Tongue (tissue), 1 donor: ENCODE measurements at regions not wholly inside any gene's neighbourhood (a gene's known extent, or its start where the extent isn't known, plus 50 kb on each side); places are given as distances from the start of the nearest gene placed in this dataset.
A peak's percentile ranks its signal among the peaks of the same experiment; 100 is the strongest.
"Not testable (repeated sequence)": the region's sequence is repeated elsewhere in the genome, so short reads cannot be mapped to it uniquely, and the experiment has no call there.

ENCODE experiments used
- DNase-seq: peaks from one replicate; pipeline ENCODE4 v3.0.0-alpha.2; 2015

DNA sequence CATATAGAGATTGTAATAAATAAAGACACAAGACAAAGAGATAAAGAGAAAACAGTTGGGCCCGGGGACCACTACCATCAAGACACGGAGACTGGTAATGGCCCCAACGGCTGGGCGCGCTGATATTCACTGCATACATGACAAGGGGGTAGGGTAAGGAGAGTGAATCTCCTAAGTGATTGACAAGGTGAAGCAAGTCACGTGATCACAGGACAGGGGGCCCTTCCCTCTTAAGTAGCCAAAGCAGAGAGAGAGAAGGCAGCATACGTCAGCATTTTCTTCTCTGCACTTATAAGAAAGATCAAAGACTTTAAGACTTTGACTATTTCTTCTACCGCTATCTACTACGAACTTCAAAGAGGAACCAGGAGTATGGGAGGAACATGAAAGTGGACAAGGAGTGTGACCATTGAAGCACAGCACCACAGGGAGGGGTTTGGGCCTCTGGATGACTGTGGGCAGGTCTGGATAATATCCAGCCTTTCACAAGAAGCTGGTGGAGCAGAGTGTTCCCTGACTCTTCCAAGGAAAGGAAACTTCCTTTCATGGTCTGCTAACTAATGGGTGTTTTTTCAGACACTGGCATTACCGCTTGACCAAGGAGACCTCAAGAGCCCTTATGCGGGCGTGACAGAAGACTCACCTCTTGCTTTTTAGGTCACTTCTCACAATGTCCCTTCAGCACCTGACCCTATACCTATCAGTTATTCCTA, 75.6 kb downstream of the MRPL39 start:
- not testable (repeated sequence) for DNase-seq

DNA sequence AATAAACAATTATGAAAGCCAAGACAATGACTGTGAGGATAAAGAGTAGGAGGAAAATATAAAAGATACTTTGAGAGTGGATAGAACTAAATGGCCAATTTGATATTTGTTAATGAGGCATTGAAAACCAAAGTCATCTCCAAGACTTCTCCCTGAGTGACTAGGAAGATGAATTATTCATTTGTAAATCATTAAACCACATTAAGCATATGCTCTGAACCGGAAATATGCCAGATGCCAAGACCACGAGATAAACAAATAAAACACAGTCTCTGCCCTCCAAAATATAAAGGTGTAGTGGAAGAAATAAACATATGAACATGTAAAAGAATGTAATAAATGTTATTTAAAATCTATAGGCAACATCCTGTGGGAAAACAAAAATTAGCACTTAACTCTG, 78.8 kb downstream of the MRPL39 start:
- no peak for DNase-seq

DNA sequence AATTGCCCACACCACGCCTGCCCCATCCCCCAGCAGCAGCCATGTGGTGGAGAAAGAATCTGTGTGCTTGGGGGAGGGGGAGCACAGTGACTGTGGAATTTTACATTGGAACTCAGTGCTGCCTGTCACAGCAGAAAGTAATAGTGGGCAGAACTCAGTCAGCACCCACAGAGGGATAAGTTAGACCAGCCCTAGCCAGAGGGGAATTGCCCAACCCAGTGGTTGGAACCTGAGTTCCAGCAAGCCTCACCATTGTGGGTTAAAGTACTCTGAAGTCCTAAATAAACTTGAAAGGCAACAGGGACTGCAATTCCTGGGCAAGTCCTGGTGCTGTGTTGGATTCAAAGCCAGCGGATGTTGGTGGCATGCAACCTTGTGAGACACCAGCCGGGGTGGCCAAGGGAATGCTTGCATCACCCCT, 88.8 kb downstream of the MRPL39 start:
- DNase-seq: no peak

GRCh38 chr21:25515484-25516405, 91.5 kb downstream of the MRPL39 start:
- peak; percentile 6 for DNase-seq

- no peak for DNase-seq
These were observed 93.5 kb downstream of the MRPL39 start for GRCh38 chr21:25513810-25514209.

DNA sequence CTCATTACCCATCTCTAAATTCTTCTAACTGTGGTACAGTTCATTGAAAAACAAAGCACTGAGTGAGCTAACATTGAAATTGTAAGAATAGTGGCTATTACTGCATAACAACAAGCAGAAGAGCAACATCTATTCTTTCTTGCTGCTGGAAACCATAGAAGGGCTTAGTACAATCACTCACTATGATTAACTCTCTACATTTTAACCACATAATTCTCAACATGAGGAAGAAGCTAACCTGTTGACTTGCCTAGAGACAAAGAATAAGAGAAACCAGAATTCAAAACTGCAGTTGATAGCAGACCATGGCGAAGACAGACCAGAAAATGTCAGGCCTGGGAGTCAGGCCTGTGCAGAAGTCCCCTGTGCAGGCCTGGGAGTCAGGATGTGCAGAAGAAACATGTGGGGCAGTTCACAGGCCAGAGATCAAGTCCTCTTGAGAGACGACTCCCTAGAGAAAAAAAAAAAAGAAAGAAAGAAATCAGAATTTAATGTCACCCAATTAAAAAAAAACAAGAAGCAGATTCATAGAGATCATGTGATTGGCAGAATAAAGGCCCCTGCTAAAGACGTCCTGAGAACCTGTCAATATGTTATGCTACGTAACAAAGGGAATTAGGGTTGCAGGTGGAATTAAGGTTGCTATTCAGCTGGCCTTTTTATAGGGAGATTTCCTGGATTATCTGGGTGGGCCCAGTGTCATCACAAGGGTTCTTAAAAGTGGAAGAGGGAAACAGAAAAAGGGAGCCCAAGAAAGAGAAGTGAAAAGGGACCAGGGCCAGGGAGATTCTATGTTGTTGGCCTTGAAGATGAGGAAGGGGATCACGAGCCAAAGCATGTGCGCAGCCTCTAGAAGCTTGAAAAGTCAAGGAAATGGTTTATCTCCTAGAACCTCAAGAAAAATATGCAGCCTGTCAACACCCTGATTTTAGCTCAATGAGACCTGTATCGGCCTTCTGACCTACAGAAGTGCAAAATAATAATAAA, 94.9 kb downstream of the MRPL39 start:
- no peak for DNase-seq

GRCh38 chr21:25509862-25510261, 97.4 kb downstream of the MRPL39 start:
- no peak for DNase-seq

DNA sequence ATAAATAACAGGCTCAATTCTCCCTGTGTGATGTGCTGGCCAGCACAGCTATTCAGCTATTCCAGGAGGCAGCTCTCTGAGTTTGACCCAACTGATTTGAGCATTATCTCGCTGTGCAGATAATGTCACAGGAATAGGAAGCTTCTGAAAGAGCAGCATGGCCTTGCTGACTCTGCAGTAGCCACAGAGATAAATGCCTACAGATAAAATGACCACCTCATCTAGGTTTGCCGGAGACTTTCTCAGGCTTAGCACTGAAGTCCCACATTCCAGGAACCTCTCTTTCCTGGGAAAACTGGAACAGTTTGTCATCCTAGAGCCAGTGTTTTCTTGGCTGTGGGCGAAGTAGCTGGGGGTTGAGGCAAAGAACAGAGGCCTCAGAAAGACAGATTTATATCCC, 98.9 kb downstream of the MRPL39 start:
- DNase-seq: no peak

GRCh38 chr21:25507522-25507921, 99.8 kb downstream of the MRPL39 start:
- no peak for DNase-seq

DNA sequence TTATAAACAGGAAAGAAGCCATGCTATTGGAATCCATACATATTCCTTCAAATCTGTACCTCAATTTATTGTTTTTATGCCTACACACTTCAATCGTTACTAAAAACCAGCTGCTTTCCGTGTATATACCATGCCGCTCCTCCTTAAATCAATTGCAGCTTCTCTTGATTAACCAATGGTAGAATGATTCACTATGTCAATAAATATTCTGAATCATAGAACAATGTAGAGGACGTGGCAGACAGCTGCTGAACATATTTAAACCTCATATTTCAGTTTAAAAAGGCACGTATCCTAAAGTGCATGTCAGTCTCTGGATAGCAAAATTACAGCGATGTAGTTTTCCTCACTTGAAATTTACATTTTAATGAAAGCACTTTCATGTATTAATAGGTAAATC, 100.4 kb downstream of the MRPL39 start:
- no peak for DNase-seq

- no peak for DNase-seq
These were observed 101.0 kb downstream of the MRPL39 start for GRCh38 chr21:25506261-25506660.

DNA sequence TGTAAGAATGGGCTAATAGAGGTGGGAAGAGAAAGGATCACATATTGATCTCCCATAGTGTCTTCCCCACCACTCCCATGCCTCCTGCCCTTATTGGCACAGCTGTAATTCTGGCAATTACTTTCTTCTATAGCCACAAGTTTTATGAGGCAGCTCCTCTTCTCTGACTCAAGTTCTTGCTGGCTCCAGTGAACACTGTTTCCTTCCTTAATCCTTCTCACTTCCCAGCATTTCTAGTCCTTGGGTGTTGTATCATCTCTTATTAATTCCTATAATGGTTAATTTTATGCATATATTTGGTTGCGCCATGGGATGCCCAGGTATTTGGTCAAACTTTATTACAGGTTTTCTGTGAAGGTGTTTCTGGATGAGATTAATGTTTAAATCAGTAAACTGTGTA, 103.3 kb downstream of the MRPL39 start:
- no peak for DNase-seq

DNA sequence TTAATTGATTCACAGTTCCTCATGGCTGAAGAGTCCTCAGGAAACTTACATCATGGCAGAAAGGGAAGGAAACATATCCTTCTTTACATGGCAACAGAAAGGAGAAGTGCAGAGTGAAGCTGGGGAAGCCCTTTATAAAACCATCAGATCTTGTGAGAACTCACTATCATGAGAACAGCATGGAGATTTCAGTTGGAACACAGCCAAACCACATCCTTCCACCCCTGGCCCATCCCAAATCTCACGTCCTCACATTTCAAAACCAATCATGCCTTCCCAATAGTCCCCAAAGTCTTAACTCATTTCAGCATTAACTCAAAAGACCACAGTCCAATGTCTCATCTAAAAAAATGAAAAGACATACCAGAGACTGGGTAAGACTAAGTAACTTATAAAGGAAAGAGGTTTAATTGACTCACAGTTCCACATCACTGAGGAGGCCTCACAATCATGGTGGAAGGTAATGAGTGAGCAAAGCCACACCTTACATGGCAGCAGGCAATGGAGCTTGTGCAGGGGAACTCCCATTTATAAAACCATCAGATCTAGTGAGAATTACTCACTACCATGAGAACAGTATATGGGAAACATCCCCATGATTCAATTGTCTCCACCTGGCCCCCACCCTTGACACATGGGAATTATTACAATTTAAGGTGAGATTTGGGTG, 105.2 kb downstream of the MRPL39 start:
- DNase-seq: no peak

DNA sequence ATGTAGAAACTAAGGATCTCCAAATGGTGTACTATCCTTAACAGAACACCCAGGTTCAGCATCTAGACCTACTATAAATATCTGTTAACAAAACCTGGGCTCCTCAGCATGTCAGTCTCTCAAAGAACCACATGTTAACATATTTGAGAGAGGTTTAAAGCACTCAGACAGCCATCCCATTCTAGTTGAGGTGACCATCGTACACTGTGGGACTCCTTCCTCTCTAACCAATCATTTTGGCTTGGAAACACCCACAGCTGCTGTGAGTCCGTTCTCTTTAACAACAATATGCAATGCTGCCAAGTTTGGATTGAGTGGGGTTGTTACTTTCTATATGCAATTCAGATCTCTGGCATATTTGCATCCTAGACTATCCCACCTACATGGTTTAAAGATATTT, 105.8 kb downstream of the MRPL39 start:
- no peak for DNase-seq

DNA sequence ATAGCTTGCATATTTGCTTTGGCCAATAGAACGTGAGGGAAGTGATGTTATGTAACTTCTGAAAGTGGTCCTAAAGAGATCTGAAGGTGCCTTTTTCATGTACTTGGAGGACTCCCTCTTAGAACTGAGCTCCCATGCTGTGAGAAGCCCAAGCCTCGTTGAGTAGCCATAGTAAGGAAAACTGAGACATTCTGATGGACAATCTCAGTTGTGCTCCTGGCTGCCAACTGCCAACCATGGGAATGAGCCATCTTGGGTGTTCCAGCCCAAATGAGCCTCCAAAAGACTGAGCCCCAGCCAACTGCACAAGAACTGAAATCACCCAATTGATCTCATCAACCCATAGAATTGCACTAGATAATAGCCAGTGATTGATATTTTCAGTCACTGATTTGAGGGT, 106.7 kb downstream of the MRPL39 start:
- DNase-seq: no peak

- DNase-seq: no peak
These were observed 110.3 kb downstream of the MRPL39 start for GRCh38 chr21:25496825-25497482.

DNA sequence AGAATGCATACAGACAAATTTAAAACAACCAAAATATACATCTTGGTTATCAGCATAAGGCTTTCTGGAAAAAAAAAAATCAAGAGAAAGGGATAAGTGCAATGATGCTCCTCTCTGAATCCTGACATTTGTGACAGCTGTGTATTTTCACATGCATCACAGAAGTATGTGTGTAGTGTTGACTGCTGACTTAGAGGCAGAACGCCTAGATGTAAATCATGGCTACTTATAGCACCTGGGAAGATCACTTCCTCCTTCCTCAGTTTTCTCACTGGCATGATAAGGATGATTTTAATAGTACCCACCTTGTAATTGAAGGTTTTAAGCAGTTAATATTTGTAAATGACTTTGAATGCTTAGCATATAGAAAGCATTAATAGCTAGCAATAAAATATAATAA, 112.5 kb downstream of the MRPL39 start:
- DNase-seq: no peak

- DNase-seq: no peak
These were observed 113.6 kb downstream of the MRPL39 start for GRCh38 chr21:25493722-25494121.

DNA sequence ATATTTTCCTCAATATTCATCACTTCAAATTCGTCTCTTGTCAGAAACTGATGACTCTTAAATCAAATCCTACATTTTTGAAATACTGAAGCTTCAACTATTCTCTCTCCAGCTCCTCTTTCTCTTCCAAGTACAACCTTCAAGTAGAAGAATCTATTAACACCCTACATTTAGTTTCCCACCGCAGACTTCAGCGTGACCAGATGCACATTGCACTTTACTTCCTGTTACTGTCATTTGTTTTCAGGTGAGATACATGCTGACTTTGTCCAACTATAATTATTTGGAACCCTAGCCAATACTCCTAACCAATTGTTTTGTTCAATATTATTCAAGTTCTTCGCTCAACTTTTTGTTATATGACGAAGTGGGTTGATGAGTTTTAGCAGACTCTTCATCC, 116.0 kb downstream of the MRPL39 start:
- DNase-seq: no peak

DNA sequence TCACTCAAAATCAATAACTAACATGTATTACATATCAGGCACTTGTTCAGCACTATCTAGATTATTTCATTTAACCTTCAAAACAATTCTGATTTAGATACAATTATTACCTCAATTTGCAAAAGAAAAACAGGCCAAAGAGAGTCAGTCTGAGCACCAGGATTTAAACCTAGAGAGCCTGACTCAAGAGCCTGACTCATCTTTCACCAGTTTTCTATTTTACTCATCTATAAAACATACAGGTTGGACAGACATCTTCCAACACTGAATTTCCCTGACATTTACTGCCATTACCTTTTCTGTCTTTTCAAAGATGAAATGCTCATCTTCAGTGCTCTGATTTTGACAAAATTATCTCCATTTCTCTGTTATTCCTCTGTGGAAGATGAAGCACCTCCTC, 116.5 kb downstream of the MRPL39 start:
- no peak for DNase-seq

DNA sequence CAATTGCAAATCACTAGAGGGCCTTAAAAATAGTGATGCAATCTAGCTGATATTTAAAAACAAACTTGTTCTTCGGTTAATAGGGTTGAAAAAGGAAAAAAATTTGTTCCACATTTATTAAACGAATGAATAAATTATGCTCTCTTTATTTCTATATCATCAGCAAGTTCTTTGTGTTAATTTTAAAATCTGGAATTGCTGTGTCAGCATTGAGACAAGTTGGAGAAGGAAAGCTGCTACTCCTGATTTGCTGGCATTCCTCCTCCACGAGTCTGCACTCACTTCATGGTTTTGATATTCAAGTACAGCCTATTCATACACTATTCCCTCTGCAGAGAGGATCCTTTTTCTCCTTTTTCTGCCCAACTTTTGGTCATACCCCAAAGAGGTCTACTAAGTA, 117.6 kb downstream of the MRPL39 start:
- DNase-seq: no peak
